ENCODE measurements at regions not wholly inside any gene's neighbourhood (a gene's known extent, or its start where the extent isn't known, plus 50 kb on each side); places are given as distances from the start of the nearest gene placed in this dataset.

DNA sequence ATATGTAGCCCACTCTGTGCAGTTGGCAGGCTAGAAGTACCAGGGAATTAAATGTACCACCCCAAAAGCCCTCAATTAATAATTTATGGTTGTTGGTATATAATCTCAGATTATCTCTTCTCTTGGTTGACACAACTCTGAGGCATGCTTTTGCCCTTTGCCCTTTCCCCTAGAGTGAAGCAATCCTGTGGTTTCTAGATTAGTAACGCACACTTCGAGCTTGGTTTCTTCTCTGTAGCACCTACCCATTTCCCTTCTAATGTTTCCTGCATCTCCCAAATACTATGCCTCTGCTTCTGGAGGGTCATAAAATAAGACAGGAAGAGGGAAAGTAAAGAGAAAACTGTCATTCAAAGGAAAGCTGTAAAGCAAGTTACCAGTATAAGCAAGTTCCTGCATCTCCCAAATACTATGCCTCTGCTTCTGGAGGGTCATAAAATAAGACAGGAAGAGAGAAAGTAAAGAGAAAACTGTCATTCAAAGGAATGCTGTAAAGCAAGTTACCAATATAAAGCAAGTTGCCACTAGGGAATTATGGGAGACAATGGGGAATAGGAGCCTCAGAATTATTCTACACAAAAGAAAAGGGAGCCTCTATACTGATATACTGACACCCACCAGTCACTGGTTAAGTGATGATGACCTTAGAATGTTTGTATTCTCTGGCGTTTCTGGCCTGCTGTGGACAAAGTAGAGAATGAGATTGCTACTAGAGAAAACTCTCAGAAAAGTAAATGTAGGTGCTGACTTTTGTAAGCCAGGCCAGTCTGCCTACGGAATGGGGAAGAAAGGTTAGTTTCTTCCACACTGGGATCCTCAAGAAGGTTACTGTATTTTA is 862.6 kb upstream of the MAN1A1 start:
- DNase-seq (ENCODE audit: low spot score): no peak
- Histone ChIP-seq H3K4me1 (ENCODE audit: insufficient read depth, low read length, poor library complexity, severe bottlenecking) (no peaks in the 10 kb centered on the region), H3K36me3 (ENCODE audit: insufficient read depth, low read length, poor library complexity, severe bottlenecking) (no peaks in the 10 kb centered on the region), H3K27ac (ENCODE audit: low read depth, low read length, poor library complexity, severe bottlenecking) (no peak overlapping the region), H3K4me3 (ENCODE audit: low read depth, low read length, poor library complexity, severe bottlenecking) (no peak overlapping the region), H3K9me3 (ENCODE audit: low read depth, low read length, poor library complexity, severe bottlenecking) (peaks cover 3% of the 10 kb centered on the region), H3K27me3 (replicated peaks; ENCODE audit: insufficient read depth, low read depth, low read length, poor library complexity) (no peaks in the 10 kb centered on the region)
- TF ChIP-seq, protein P1, sequence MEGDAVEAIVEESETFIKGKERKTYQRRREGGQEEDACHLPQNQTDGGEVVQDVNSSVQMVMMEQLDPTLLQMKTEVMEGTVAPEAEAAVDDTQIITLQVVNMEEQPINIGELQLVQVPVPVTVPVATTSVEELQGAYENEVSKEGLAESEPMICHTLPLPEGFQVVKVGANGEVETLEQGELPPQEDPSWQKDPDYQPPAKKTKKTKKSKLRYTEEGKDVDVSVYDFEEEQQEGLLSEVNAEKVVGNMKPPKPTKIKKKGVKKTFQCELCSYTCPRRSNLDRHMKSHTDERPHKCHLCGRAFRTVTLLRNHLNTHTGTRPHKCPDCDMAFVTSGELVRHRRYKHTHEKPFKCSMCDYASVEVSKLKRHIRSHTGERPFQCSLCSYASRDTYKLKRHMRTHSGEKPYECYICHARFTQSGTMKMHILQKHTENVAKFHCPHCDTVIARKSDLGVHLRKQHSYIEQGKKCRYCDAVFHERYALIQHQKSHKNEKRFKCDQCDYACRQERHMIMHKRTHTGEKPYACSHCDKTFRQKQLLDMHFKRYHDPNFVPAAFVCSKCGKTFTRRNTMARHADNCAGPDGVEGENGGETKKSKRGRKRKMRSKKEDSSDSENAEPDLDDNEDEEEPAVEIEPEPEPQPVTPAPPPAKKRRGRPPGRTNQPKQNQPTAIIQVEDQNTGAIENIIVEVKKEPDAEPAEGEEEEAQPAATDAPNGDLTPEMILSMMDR (conservative IDR thresholded peaks at IDR 0.05; ENCODE audit: low read depth, low read length): no peak
- no peak for TF ChIP-seq EZH2 (IDR thresholded peaks at IDR 0.05; ENCODE audit: borderline replicate concordance, low read depth, low read length, poor library complexity, severe bottlenecking)
- intact Hi-C loops (cut with micrococcal nuclease; ENCODE audit: unreplicated experiment): no loop called here
- ChIA-PET POLR2A (ENCODE audit: low non-redundant PET) (no interaction called here), CTCF (no interaction called here)
- no TSS peak for BruUV-seq (replicated peaks)

DNA sequence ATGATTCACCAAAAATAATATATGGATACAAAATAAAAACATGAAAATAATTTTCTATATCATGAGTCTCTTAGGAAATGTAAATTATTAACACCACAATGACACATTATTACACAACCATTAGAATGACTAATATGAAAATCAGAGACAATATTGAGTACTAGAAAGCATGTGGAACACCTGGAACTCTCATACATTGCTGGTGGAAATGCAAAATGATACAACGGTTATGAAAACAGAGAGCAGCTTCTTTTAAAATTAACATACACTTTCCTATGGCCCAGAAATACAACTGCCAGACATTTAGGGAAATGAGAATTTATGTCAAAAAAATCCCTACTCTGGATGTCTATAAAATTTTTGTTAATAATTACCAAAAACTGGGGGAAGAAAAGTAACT is 853.3 kb upstream of the MAN1A1 start:
- peaks cover 4% of the 10 kb centered on the region for H3K9me3 ChIP-seq (ENCODE audit: low read depth, low read length, poor library complexity, severe bottlenecking)
- H3K36me3 ChIP-seq (ENCODE audit: insufficient read depth, low read length, poor library complexity, severe bottlenecking): no peaks in the 10 kb centered on the region
- TF ChIP-seq, protein P1 (conservative IDR thresholded peaks at IDR 0.05; ENCODE audit: low read depth, low read length): no peak
- TF ChIP-seq EZH2 (IDR thresholded peaks at IDR 0.05; ENCODE audit: borderline replicate concordance, low read depth, low read length, poor library complexity, severe bottlenecking): no peak
- H3K4me3 ChIP-seq (ENCODE audit: low read depth, low read length, poor library complexity, severe bottlenecking): no peak overlapping the region
- CTCF ChIA-PET: no interaction called here
- BruUV-seq (replicated peaks): no TSS peak
- intact Hi-C loops (cut with micrococcal nuclease; ENCODE audit: unreplicated experiment): no loop called here
- H3K27me3 ChIP-seq (replicated peaks; ENCODE audit: insufficient read depth, low read depth, low read length, poor library complexity): no peaks in the 10 kb centered on the region
- POLR2A ChIA-PET (ENCODE audit: low non-redundant PET): no interaction called here
- no peaks in the 10 kb centered on the region for H3K4me1 ChIP-seq (ENCODE audit: insufficient read depth, low read length, poor library complexity, severe bottlenecking)
- no peak overlapping the region for H3K27ac ChIP-seq (ENCODE audit: low read depth, low read length, poor library complexity, severe bottlenecking)
- no peak for DNase-seq (ENCODE audit: low spot score)

GRCh38 chr6:120200853-120201252 is 851.3 kb upstream of the MAN1A1 start:
- Histone ChIP-seq H3K9me3 (ENCODE audit: low read depth, low read length, poor library complexity, severe bottlenecking) (peaks cover 4% of the 10 kb centered on the region), H3K36me3 (ENCODE audit: insufficient read depth, low read length, poor library complexity, severe bottlenecking) (no peaks in the 10 kb centered on the region), H3K4me3 (ENCODE audit: low read depth, low read length, poor library complexity, severe bottlenecking) (no peak overlapping the region), H3K27me3 (replicated peaks; ENCODE audit: insufficient read depth, low read depth, low read length, poor library complexity) (no peaks in the 10 kb centered on the region), H3K4me1 (ENCODE audit: insufficient read depth, low read length, poor library complexity, severe bottlenecking) (no peaks in the 10 kb centered on the region), H3K27ac (ENCODE audit: low read depth, low read length, poor library complexity, severe bottlenecking) (no peak overlapping the region)
- BruUV-seq (replicated peaks): no TSS peak
- DNase-seq (ENCODE audit: low spot score): no peak
- TF ChIP-seq, protein P1 (conservative IDR thresholded peaks at IDR 0.05; ENCODE audit: low read depth, low read length): no peak
- TF ChIP-seq EZH2 (IDR thresholded peaks at IDR 0.05; ENCODE audit: borderline replicate concordance, low read depth, low read length, poor library complexity, severe bottlenecking): no peak
- ChIA-PET POLR2A (ENCODE audit: low non-redundant PET) (no interaction called here), CTCF (no interaction called here)
- intact Hi-C loops (cut with micrococcal nuclease; ENCODE audit: unreplicated experiment): no loop called here
